Peyer's patch (tissue), 4 donors: ENCODE measurements at regions not wholly inside any gene's neighbourhood (a gene's known extent, or its start where the extent isn't known, plus 50 kb on each side); places are given as distances from the start of the nearest gene placed in this dataset.

ENCODE experiments used
- POLR2A ChIP-seq, 2 donors: fragments of 450-650 bp; IDR thresholded peaks; one replicate each; pipeline ENCODE4 v1.5.1; 2017; ENCODE audit warnings: antibody characterized with exemption in 2 of 2, mild to moderate bottlenecking in 2 of 2, moderate library complexity in 2 of 2
- TF ChIP-seq, protein P1 (sequence below), 6 experiments: fragments of 450-650 bp in 4 of 6; fragments of 200-600 bp in 2 of 6; sonication (generic) in 1 of 6; IDR thresholded peaks; one replicate each; pipeline ENCODE4 v1.5.1; 2017 to 2019; ENCODE audit warnings: antibody characterized with exemption in 6 of 6, mild to moderate bottlenecking in 3 of 6, moderate library complexity in 1 of 6

- no peak for TF ChIP-seq POLR2A (IDR thresholded peaks at IDR 0.05)
- TF ChIP-seq, protein P1, sequence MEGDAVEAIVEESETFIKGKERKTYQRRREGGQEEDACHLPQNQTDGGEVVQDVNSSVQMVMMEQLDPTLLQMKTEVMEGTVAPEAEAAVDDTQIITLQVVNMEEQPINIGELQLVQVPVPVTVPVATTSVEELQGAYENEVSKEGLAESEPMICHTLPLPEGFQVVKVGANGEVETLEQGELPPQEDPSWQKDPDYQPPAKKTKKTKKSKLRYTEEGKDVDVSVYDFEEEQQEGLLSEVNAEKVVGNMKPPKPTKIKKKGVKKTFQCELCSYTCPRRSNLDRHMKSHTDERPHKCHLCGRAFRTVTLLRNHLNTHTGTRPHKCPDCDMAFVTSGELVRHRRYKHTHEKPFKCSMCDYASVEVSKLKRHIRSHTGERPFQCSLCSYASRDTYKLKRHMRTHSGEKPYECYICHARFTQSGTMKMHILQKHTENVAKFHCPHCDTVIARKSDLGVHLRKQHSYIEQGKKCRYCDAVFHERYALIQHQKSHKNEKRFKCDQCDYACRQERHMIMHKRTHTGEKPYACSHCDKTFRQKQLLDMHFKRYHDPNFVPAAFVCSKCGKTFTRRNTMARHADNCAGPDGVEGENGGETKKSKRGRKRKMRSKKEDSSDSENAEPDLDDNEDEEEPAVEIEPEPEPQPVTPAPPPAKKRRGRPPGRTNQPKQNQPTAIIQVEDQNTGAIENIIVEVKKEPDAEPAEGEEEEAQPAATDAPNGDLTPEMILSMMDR (IDR thresholded peaks at IDR 0.05) = no peak
Measured at GRCh38 chr1:55846051-55846450, 630.9 kb upstream of the USP24 start.
